HG02840 (cell line): ENCODE measurements at regions not wholly inside any gene's neighbourhood (a gene's known extent, or its start where the extent isn't known, plus 50 kb on each side); places are given as distances from the start of the nearest gene placed in this dataset.

Source experiments
- ATAC-seq: cut with Tn5 transposase; IDR thresholded peaks from one replicate; pipeline ENCODE4 v1.9.1; 2021; ENCODE audit warnings: mild to moderate bottlenecking, moderate library complexity, moderate number of reproducible peaks; ENCODE audit not compliant: unreplicated experiment, low FRiP score

DNA sequence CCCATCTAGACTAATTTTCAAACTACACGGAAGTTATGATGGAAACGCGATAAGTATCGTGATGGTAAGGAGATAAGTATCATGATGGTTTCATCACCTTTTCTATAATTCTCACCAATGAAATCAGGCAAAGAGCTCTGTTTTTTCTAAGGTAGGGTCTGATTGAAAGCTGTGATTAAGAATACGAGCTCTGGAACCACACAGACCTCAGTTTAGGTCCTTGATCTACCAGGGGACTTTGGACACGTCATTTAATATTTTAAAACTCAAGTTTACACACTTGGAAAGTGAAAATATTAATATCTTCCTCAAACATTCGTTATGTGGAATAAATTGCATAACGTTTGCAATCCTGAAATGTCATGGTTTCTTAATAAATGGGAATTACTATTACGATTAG lies 538.2 kb upstream of the CELF2 start:
- ATAC-seq, result no peak

DNA sequence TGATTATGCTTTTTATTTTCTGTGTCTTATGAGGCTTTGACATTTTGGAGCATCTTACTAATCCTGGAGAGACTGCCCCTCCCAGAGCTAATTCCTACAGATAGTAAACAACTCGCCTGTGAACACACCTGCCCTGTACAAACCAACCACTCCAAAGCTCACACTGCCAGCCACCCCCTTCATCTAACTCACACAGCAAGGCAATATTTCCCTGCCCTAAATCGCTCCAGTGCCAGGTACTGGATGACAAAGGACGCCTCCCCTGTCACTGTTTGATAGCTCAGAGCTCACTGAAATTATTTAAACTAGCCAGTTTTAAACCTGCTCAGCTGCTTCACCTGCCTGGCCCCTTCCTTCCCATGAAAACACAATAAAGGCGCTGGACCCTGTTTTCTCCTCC lies 535.1 kb upstream of the CELF2 start:
- no peak for ATAC-seq

DNA sequence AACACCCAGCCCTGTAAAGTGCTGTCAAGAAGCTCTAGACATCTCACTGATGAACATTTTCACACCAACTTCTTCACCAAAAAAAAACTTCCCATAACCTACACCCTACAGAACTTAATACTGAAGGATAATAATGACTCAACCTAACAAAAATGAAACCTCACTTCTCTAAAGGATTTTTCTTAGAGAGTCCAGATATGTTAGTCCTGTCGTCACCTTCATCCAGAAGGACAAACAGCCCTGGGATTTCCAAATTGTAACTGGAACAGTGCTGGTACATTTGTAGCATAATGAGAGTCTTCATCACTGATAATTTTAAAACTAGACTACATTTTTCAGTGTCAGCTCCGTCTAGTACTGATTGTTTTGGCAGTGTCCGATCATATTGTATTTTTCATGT lies 528.6 kb upstream of the CELF2 start:
- ATAC-seq, result no peak

DNA sequence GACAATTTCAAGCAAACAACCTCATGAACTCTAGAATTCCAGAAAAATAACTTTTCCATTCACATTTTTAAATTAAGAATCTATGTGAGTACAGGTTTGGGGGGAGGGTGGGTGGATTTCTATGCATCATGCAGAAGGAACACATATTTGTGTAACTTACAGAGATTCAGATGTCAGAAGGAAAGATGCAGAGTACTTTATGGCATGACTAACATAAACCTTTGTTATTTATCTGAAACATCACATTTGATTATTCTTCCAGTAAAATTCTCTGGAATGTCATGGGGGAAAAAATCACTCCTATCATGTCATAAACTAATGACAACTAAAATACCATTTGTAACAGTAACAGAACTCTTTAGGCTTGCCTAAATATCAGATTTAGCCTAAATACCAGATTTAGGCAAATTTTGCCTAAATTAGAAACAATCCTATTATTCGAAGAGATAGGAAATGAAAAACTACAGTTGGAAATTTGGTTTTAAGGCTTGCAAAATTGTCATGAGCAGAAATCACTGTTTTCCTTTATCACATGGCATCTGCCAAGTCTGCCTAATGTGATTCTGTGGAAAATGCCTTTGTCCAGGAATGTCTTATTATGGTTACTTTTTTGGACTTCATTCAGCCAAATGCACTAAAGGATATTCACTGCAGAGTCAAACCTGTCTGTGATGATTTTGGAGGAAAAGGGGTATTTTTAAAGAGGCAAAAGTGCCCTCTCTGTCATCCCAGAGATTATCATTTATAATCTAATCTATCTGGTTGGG lies 527.7 kb upstream of the CELF2 start:
- no peak for ATAC-seq

DNA sequence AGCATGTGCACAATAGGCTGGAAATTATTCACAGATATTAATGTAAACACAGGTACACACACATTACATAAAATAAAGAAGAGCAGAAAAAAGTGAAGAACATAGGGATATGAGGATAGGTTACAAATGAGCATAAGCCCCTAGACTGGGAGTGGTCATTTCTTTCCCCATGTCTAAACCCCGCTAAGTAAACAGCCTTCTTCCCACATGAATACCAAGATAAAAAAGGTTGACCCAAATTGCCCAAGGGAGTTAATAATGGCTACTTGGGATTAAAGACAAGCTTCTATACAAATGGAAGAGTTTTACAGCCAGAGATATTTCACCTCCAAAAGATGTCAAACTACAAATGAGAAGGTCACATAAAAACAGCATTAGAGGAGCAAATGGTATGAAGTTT lies 527.1 kb upstream of the CELF2 start:
- no peak for ATAC-seq

DNA sequence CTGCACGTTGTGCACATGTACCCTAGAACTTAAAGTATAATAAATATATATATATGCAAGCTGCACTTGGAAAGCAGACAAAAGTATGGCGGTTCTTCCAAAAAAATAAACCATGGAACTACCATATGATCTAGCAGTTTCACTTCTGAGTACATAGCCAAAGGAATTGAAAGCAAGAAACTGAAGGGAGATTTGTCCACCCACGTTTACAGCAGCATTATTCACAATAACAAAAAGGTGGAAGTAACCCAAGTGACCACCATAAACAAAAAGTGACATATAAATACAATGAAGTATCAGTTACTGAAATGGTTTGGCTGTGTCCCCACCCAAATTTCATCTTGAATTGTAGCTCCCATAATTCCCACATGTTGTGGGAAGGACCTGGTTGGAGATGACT lies 525.3 kb upstream of the CELF2 start:
- no peak for ATAC-seq

DNA sequence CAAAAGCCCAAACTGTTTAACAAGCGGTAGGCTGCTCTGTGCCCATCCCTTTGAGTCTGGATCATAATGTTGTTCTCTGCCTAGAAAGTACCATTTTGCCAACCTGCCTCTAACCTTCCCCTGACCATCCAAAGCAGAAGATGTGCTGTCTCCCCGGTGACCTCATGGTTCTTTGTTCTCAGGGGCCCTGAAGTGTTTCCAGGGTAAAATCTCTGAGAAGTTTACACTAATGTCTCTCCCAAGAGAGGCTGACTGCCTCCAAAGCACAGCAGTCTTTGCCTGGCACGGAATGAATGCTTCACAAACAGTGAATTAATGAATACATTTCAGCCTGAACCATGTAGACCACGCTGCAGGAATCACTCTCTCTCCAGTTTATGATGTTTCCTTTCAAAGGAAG lies 523.8 kb upstream of the CELF2 start:
- no peak for ATAC-seq

DNA sequence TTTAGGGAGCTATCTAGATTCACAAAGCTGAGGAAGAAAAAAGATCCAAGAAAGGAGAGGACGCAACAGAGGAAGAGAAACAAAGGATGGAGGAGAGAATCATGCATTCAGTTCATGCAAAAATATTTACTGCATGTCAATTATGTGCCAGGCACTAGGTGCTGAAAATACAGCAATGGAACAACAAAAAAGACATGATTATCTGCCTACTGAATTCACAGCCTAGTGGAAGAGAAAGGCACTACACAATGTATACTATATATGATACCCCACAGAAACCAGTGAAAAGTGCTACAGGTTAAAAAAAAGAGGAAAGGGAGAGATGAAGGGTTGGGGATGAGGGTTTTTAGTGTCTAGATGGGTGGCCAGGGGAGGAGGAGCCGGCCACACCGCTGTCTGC lies 520.4 kb upstream of the CELF2 start:
- ATAC-seq, result no peak

DNA sequence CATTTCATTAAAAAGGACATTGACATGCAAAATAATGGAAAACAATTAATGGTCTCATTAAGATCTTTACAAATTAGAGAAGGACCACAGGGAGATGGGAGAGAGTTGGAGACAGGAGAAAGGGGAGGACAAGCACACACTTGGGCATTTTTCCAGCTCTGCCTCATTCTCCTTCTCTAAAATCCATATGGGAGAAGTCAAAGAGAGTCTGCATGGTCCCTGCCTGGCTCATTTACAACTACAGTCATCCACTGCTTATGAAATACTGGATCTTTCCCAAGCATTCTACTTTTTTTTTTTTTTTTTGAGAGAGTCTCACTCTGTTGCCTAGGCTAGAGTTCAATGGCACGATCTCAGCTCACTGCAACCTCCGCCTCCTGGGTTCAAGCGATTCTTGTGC lies 518.9 kb upstream of the CELF2 start:
- no peak for ATAC-seq

DNA sequence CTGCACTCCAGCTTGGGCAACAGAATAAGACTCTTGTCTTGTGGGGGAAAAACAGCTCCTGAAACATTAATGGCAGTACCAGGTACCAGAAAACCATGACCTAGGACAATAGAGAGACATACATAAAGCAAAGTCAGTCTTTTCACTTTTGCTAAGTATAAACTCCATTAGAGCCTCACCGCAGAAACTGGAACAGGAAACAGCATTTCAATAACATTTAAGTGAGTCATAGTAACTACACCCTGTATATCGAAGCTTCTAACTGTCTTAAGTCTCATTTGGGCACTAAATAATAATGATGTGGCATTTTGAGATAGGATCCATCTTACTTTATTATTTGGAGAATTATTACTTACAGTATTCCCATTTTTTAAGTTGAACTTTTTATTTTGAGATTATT lies 517.8 kb upstream of the CELF2 start:
- no peak for ATAC-seq

DNA sequence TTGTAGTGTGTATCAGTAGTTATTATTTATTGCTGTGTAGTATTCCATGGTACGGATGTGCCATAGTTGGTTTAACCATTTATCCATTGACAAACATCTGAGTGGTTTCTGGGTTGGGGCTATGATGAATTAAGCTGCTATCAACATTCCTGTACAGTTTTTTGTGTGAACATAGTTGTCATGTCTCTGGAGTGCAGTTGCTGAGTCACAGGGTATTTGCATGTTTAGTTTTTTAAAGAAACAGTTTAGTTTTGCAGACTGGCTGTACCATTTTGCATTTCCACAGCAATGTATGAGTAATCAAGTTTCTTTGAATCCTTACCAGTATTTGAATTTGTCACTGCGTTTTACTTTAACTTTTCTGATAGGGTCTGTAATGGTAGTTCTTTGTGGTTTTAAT lies 516.7 kb upstream of the CELF2 start:
- ATAC-seq, result no peak

DNA sequence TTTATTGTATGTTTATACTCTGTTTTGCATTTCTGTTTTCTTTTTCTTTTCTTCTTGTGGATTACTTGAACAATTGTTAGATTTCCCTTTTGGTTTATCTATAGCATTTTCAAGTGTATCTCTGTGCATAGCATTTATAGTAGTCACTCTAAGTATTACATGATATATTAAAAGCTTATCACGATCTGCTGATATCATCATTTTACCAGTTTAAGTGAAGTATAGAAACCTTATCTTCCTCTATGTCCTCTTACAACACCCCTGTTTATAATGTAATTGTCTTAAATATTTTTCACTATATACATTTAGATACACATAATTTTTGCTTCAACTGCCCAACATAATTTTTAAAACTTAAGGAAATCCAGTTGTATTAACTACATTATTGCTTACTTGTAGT lies 513.9 kb upstream of the CELF2 start:
- ATAC-seq, result no peak

DNA sequence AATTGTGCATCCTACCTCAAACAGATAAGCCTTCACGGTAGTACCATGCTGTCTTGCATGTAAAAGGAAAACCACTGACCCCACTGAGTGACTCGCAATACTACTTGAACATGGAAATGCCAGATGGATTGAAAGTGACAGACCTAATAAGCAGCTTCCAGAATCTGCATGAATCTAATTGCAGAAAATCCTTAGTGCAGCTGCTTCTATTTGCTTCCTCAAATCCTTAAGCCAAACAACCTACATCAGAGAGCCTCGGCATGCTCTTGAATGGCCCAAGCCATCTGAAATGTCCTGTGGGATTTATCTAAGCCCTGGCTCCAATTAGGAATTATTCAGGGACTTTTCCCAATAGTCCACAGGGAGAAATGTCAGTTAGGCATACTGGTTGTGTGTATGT lies 509.5 kb upstream of the CELF2 start:
- ATAC-seq, result no peak

DNA sequence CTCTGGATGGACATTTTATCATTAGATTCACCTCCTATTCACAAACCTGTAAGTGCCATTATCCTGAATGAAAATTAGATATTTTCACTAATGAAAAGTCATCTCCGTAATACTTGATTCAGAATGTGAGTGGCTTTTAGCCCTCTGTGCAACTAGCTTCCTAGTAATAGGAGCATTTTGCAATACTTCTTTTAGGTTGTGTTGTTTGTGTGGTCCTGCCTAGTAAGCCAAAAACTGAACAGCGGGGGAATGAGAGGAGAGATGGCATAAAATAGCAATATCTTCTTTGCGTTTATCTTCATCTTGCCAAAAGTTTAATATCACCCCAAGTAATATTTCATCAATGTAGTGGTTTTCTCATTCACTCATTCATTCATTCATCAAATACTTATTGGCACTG lies 507.5 kb upstream of the CELF2 start:
- no peak for ATAC-seq

DNA sequence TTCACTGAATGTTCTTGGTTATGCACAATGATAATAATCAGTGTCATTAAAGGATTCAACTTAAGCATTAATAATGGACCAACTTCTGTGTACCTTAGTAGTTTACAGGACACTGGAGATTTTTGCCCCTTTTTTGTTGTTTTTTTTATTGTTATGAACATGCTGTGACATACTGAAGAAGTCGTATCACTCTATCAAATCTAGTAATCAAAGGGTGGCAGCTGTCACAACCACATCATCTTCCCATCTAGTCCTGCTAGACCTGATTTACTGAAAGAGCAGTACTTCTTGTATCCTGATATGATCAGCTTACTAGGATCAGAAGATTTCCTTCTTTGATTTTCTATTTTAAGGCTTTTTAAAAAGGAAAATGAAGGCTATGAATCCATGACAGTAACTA lies 504.6 kb upstream of the CELF2 start:
- ATAC-seq, result no peak

DNA sequence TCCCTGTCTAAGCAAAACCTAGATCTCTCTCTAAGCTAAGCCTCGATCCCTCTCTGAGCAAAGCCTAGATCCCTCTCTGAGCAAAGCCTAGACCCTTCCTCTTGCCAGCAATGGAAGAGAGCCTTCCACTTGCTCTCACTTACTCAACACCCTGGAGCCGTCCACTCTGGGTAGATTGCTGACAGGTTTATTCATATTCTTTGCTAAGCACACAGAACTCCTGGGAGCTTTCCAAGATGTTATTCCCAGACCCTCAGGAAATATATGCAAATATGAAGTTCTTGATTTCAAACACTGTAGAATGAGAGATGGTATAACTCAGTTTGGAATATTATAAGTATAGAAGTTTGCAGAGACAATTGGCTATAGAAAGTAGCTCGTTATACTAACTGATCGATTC lies 503.8 kb upstream of the CELF2 start:
- no peak for ATAC-seq

DNA sequence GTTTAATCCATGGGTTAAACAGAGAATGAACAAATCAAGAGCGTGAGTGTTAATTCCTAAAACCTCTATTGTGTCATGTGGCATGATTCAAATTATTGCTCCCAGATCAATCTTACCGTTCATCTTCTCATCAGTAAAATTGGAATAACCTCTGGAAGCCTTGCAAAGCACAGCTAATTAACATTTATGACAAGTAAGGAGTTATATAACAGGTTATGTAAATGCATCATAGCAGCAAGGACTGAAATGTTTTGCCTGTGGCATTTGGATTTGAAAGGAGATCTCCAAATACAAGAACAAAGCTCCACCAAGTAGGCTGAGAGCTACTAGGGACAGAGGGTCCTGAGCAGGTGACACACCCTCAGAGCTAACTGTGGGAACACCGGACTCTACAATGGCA lies 502.9 kb upstream of the CELF2 start:
- ATAC-seq, result no peak

DNA sequence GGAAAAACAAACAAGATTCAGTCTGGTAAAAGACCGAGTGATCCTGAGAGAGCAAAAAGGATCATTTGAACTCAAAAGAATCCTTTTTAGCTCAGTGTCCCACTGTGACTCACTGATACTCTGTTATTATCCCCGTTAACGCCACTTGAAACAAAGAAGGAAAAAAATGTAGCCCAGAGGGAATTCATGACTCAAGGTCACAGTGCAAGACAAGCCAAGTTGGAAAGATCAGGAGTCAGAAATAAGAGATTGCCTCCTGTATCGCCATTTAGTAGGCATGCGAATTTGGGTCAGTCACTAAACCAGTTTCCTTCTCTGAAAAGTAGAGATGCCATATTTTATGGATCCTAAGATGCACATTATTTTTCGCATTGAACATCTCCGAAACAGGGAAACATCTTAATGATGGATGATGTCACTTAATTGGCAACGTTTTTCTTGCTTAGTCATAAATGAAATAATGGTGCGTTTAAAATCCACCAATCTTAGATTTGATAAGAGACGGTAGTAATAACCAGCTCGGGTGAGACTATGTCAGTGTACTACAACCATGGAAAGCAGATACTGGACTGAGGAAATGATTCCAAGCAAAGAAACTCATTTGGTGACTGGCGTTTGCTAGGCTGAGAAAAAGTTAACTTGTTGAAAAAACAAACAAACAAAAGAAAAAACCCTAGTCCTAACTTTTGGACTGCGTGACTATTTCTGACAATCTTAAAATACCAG lies 502.0 kb upstream of the CELF2 start:
- ATAC-seq, result no peak

DNA sequence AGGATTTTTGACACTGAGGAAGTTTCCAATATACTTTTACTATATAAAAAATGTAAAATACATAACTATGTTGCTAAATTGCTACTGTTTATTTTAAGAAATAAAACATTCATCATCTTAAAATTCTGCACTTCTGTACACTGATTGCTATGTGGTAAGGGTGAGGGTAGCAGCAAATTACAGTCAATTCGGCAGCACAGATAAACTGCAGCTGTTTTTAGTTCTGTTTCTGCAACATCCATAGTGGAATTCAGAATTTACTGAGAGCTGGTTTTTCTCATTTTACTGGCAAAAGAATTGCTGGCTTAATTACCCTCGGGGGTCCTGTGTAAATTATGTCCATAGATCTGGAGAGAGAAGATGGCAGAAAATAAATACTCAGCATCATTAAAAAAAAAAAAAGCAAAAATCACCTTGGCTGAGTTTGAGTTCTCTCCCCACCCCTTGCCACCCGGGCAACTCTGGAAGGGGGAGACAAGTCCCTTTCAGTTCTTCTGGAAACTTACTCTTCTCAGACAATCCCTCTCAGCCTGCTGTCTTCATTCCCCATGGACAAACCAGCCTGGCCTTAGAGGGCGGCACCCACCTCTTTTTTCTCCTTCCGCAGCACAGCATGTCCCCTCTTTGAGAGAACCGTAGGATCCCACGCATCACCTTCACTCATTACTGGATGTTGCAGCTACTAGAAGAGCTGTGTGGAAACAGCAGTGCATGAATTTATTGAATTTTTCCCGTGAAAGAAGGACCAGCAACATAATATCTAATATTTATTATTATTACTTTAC lies 501.1 kb upstream of the CELF2 start:
- ATAC-seq, result no peak

DNA sequence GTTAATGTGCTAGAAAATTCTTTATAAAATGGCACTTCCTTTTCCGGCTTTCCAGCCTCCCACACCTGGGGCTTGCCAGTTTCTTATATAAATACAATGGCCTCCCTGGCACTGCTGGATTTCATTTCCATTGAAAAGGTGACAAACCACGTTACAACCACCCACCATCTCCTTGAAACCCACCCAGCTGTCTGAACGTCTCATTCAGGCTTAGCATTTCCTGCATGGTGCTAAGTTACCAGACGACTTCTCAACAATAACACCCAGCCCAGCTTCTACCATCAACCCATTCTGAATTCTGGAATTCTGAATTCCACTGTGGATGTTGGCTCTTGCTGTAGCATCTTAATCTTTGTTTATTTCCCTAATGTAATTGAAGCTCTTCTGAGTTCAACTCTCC lies 499.8 kb upstream of the CELF2 start:
- no peak for ATAC-seq

DNA sequence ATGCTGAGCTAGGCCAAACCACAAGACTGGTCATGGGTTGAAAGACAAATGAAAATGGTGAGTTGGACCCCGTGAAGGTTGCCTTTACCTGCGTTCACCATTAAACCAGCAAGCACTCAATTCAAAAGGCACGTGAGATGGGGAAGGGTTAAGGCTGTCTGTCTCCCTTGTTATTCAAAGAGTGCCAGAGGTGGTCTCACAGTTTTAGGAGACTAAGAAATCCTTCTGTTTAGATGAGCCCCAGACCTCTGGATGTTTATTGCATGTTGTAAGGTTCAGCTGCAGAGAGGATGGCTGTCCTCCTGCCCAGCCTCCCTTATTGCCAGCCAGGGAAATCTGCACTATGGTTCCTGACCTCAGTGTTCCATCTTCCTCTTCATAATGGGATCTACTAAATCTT lies 498.0 kb upstream of the CELF2 start:
- ATAC-seq, result no peak
